HCT116 (cell line): ENCODE measurements at regions not wholly inside any gene's neighbourhood (a gene's known extent, or its start where the extent isn't known, plus 50 kb on each side); places are given as distances from the start of the nearest gene placed in this dataset.

ENCODE experiments used
- ATAC-seq: fragments of 200-7000 bp; cut with Tn5 transposase; 2 replicates; pipeline ENCODE4 v1.9.1; 2020; ENCODE audit warnings: mild to moderate bottlenecking, moderate library complexity
- BruUV-seq: library from RNA; stranded (reverse); fragments of 400-500 nt; replicated peaks from 2 replicates; lab custom pipeline; 2021; lab: Mats Ljungman, UMichigan
- CTCF ChIA-PET: fragments of 300-600 bp; sonication (Branson Sonifier 250); formaldehyde crosslinking; loops from one replicate; lab custom pipeline; 2021; ENCODE audit warnings: antibody characterized with exemption; lab: Charles Lee
- POLR2A ChIA-PET: fragments of 300-600, 350-600 bp; sonication (Branson Sonifier 250); formaldehyde crosslinking; loops from one replicate; lab custom pipeline; 2021; ENCODE audit warnings: antibody characterized with exemption; lab: Charles Lee
- RAD21 ChIA-PET, 2 experiments: fragments of 300-600 bp; sonication (Branson Sonifier 250); formaldehyde crosslinking; loops; one replicate each; lab custom pipeline; 2023; ENCODE audit warnings: low total read pairs in 2 of 2; ENCODE audit not compliant: uncharacterized antibody in 2 of 2, unreplicated experiment in 2 of 2, low non-redundant PET in 1 of 2; lab: Charles Lee
- DNase-seq: peaks from one replicate; pipeline ENCODE4 v3.0.0-alpha.2; 2010; ENCODE audit warnings: low read depth, low spot score
- H2AFZ ChIP-seq: fragments of 200-600 bp; shearing (Covaris generic), sonication (generic); 2 replicates; pipeline ENCODE4 v1.6.1; 2017; ENCODE audit warnings: low read depth, mixed run types, mixed read lengths, antibody characterized with exemption, low read length; ENCODE audit not compliant: poor library complexity, severe bottlenecking
- H3K27ac ChIP-seq: 2 replicates; pipeline ENCODE4 v1.5.1; 2012; ENCODE audit warnings: low read depth, low read length
- H3K27me3 ChIP-seq: fragments of 200-600 bp; sonication (generic); 2 replicates; pipeline ENCODE4 v1.6.1; 2016; ENCODE audit warnings: mixed run types, low read length, mixed read lengths; ENCODE audit not compliant: insufficient read depth
- H3K36me3 ChIP-seq, 2 experiments: fragments of 200-500 bp in 1 of 2; fragments of 200-600 bp in 1 of 2; sonication (Bioruptor generic) in 1 of 2; sonication (generic) in 1 of 2; 2 replicates each; pipeline versions ENCODE4 v1.5.1 to v1.6.1; 2014 to 2016; ENCODE audit warnings: low read length in 2 of 2, inconsistent platforms in 1 of 2, mixed read lengths in 1 of 2, mixed run types in 1 of 2; ENCODE audit not compliant: insufficient read depth in 2 of 2, control insufficient read depth in 1 of 2
- H3K4me1 ChIP-seq, 2 experiments: fragments of 200-600 bp in 1 of 2; sonication (generic) in 1 of 2; 2 replicates each; pipeline versions ENCODE4 v1.5.1 to v1.6.1; 2012 to 2017; ENCODE audit warnings: low read length in 2 of 2, inconsistent platforms in 1 of 2, mild to moderate bottlenecking in 1 of 2, mixed read lengths in 1 of 2, mixed run types in 1 of 2, moderate library complexity in 1 of 2; ENCODE audit not compliant: insufficient read depth in 2 of 2, control insufficient read depth in 1 of 2
- H3K4me2 ChIP-seq: fragments of 200-600 bp; sonication (generic); 2 replicates; pipeline ENCODE4 v1.6.1; 2017; ENCODE audit warnings: mixed run types, low read length, mixed read lengths
- H3K4me3 ChIP-seq, 2 experiments: fragments of 200-600 bp in 1 of 2; sonication (generic) in 1 of 2; replicated peaks in 1 of 2; 2 replicates each; pipeline ENCODE4 v1.5.1; 2011 to 2016; ENCODE audit warnings: low read length in 2 of 2, control low read depth in 1 of 2, low read depth in 1 of 2, mild to moderate bottlenecking in 1 of 2, mixed read lengths in 1 of 2, mixed run types in 1 of 2
- H3K79me2 ChIP-seq: fragments of 200-600 bp; sonication (generic); 2 replicates; pipeline ENCODE4 v1.6.1; 2017; ENCODE audit warnings: mild to moderate bottlenecking, mixed run types, low read length, moderate library complexity, mixed read lengths; ENCODE audit not compliant: insufficient read depth
- H3K9ac ChIP-seq: fragments of 200-600 bp; sonication (generic); 2 replicates; pipeline ENCODE4 v1.6.1; 2016; ENCODE audit warnings: low read length, mixed read lengths
- H3K9me2 ChIP-seq: fragments of 200-600 bp; sonication (generic), shearing (Covaris generic); 2 replicates; pipeline ENCODE4 v1.6.1; 2017; ENCODE audit warnings: mixed run types, mild to moderate bottlenecking, moderate library complexity; ENCODE audit not compliant: insufficient read depth
- H3K9me3 ChIP-seq, 2 experiments: fragments of 200-500 bp in 1 of 2; fragments of 200-600 bp in 1 of 2; sonication (Bioruptor generic) in 1 of 2; sonication (generic) in 1 of 2; 2 replicates each; pipeline ENCODE4 v1.6.1; 2014 to 2017; ENCODE audit warnings: low read length in 2 of 2, mixed read lengths in 2 of 2, inconsistent platforms in 1 of 2, low read depth in 1 of 2, mild to moderate bottlenecking in 1 of 2, mixed run types in 1 of 2, moderate library complexity in 1 of 2; ENCODE audit not compliant: control insufficient read depth in 1 of 2, insufficient read depth in 1 of 2
- H4K20me1 ChIP-seq: fragments of 200-600 bp; sonication (generic), shearing (Covaris generic); 2 replicates; pipeline ENCODE4 v1.6.1; 2017; ENCODE audit warnings: mixed run types, mild to moderate bottlenecking, moderate library complexity; ENCODE audit not compliant: insufficient read depth
- CEBPB ChIP-seq: IDR thresholded peaks from 2 replicates; pipeline ENCODE4 v1.6.1; 2012; ENCODE audit warnings: low read depth
- ELF1 ChIP-seq: IDR thresholded peaks from 2 replicates; pipeline ENCODE4 v1.6.1; 2012; ENCODE audit warnings: low read depth, borderline replicate concordance
- EZH2phosphoT487 ChIP-seq: fragments of 200-600 bp; IDR thresholded peaks from 2 replicates; pipeline ENCODE4 v1.6.1; 2018; ENCODE audit warnings: antibody characterized with exemption, borderline replicate concordance
- SRF ChIP-seq: IDR thresholded peaks from 2 replicates; pipeline ENCODE4 v1.6.1; 2012; ENCODE audit warnings: low read depth
- intact Hi-C: fragments of 100-400 bp; cut with micrococcal nuclease; formaldehyde crosslinking; loops from 2 replicates; pipeline ENCODE4 v1.10.0; 2022
- TF ChIP-seq, protein P1 (sequence below), 3 experiments: fragments of 200-600 bp in 1 of 3; sonication (generic) in 1 of 3; IDR thresholded peaks in 2 of 3; conservative IDR thresholded peaks in 1 of 3; 2 replicates each; pipeline ENCODE4 v1.5.1; 2012 to 2017; ENCODE audit warnings: low read depth in 2 of 3, low read length in 2 of 3, antibody characterized with exemption in 1 of 3, borderline replicate concordance in 1 of 3, control low read depth in 1 of 3, mild to moderate bottlenecking in 1 of 3, mixed read lengths in 1 of 3, mixed run types in 1 of 3, moderate library complexity in 1 of 3; ENCODE audit not compliant: insufficient read depth in 1 of 3

DNA sequence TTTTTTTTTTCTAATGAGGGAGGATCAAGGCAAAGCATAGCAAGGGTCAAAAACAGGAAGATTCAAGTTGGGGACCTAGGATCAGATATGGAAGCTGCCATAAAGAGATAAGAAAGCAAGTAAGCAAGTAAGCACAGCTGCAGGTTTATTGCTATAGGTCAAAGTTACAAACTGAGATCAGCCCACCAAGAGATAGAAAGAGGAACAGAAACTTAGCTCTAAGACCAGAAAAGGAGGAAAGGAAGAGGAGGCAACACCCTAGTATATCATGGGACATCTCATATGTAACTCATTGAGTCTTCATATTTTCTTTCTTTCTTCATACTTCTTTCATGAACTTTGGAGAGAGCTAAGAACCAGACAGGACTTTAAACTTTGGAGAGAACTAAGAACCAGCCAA is 295.9 kb upstream of the CRIM1 start:
- H3K27me3 ChIP-seq, result 0 out of 2 replicates have a peak, but pooled peaks cover 6% of the 10 kb centered on the region
- H3K9me3 ChIP-seq, result no peaks in the 10 kb centered on the region
- no peak overlapping the region for H3K4me3 ChIP-seq
- no peaks in the 10 kb centered on the region for H3K36me3 ChIP-seq
- DNase-seq (no peak), ATAC-seq (no peak)
- H3K4me1 ChIP-seq, result no peaks in the 10 kb centered on the region
- H3K79me2 ChIP-seq, result no peaks in the 10 kb centered on the region
- no peaks in the 10 kb centered on the region for H3K9me2 ChIP-seq
- no peak overlapping the region for H3K27ac ChIP-seq
- H4K20me1 ChIP-seq, result no peaks in the 10 kb centered on the region
- no peak overlapping the region for H3K9ac ChIP-seq
- no peak for TF ChIP-seq SRF
- TF ChIP-seq ELF1, result no peak
- TF ChIP-seq, protein P1, sequence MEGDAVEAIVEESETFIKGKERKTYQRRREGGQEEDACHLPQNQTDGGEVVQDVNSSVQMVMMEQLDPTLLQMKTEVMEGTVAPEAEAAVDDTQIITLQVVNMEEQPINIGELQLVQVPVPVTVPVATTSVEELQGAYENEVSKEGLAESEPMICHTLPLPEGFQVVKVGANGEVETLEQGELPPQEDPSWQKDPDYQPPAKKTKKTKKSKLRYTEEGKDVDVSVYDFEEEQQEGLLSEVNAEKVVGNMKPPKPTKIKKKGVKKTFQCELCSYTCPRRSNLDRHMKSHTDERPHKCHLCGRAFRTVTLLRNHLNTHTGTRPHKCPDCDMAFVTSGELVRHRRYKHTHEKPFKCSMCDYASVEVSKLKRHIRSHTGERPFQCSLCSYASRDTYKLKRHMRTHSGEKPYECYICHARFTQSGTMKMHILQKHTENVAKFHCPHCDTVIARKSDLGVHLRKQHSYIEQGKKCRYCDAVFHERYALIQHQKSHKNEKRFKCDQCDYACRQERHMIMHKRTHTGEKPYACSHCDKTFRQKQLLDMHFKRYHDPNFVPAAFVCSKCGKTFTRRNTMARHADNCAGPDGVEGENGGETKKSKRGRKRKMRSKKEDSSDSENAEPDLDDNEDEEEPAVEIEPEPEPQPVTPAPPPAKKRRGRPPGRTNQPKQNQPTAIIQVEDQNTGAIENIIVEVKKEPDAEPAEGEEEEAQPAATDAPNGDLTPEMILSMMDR (IDR thresholded peaks at IDR 0.05 in 2 of 3, conservative IDR thresholded peaks at IDR 0.05 in 1 of 3; ENCODE audit: borderline replicate concordance in 1 of 3, insufficient read depth in 1 of 3, low read depth in 2 of 3, low read length in 2 of 3), result no peak
- TF ChIP-seq CEBPB, result no peak
- RAD21 ChIA-PET, result no interaction called here
- no peak overlapping the region for H3K4me2 ChIP-seq
- CTCF ChIA-PET, result no interaction called here
- no peak overlapping the region for H2AFZ ChIP-seq
- POLR2A ChIA-PET, result no interaction called here
- intact Hi-C loops, result no loop called here
- BruUV-seq, result no TSS peak

DNA sequence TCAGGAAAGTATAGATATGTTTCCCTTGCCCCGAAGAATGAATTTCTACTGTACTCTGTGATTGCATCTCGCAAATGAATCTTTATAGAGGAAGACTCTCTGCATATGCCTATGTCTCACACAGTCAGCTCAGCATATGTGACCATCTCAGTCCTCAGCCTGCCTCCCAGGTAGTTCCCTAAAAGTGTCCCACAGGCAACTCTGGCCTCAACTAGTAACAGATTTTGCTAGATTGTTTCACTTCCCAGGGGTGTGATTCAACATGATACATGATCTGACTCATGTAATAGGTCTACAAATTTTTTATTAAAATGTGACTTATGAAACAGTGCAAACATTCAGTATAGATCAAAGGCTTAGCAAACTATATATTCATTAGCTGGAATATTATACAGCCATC is 296.6 kb upstream of the CRIM1 start:
- no peak overlapping the region for H2AFZ ChIP-seq
- no peak for ATAC-seq
- no TSS peak for BruUV-seq
- H3K27me3 ChIP-seq, result 0 out of 2 replicates have a peak, but pooled peaks cover 6% of the 10 kb centered on the region
- no peak overlapping the region for H3K4me3 ChIP-seq
- intact Hi-C loops, result no loop called here
- H3K4me2 ChIP-seq, result no peak overlapping the region
- no peaks in the 10 kb centered on the region for H4K20me1 ChIP-seq
- CTCF ChIA-PET, result no interaction called here
- no peak for TF ChIP-seq EZH2phosphoT487
- no peak for DNase-seq
- no peak overlapping the region for H3K9ac ChIP-seq
- H3K9me3 ChIP-seq, result no peaks in the 10 kb centered on the region
- H3K79me2 ChIP-seq, result no peaks in the 10 kb centered on the region
- H3K4me1 ChIP-seq, result no peaks in the 10 kb centered on the region
- H3K27ac ChIP-seq, result no peak overlapping the region
- no peaks in the 10 kb centered on the region for H3K36me3 ChIP-seq
- no peaks in the 10 kb centered on the region for H3K9me2 ChIP-seq
- POLR2A ChIA-PET, result no interaction called here
- RAD21 ChIA-PET, result no interaction called here
